Mucosa of rectum (tissue), 2 donors: ENCODE measurements at regions not wholly inside any gene's neighbourhood (a gene's known extent, or its start where the extent isn't known, plus 50 kb on each side); places are given as distances from the start of the nearest gene placed in this dataset.

Experiments used
- H3K27ac ChIP-seq, 2 donors: one replicate each; pipeline ENCODE4 v1.7.0; 2013; ENCODE audit warnings: inconsistent platforms in 2 of 2, low read depth in 2 of 2, low read length in 2 of 2
- H3K27me3 ChIP-seq, 2 donors: one replicate each; pipeline ENCODE4 v1.7.0; 2013; ENCODE audit warnings: low read length in 2 of 2; ENCODE audit not compliant: control insufficient read depth in 2 of 2, insufficient read depth in 2 of 2
- H3K36me3 ChIP-seq, 2 donors: one replicate each; pipeline ENCODE4 v1.7.0; 2013; ENCODE audit warnings: low read length in 2 of 2; ENCODE audit not compliant: control insufficient read depth in 2 of 2, insufficient read depth in 2 of 2
- H3K4me1 ChIP-seq, 2 donors: one replicate each; pipeline ENCODE4 v1.7.0; 2013; ENCODE audit warnings: low read length in 2 of 2, mild to moderate bottlenecking in 1 of 2; ENCODE audit not compliant: control insufficient read depth in 2 of 2, insufficient read depth in 2 of 2
- H3K4me3 ChIP-seq, 2 donors: one replicate each; pipeline ENCODE4 v1.7.0; 2013; ENCODE audit warnings: low read length in 2 of 2
- H3K9ac ChIP-seq, 2 donors: one replicate each; pipeline ENCODE4 v1.7.0; 2013; ENCODE audit warnings: low read length in 2 of 2, low read depth in 1 of 2, mild to moderate bottlenecking in 1 of 2
- H3K9me3 ChIP-seq, 2 donors: one replicate each; pipeline ENCODE4 v1.7.0; 2013; ENCODE audit warnings: low read length in 2 of 2; ENCODE audit not compliant: control insufficient read depth in 2 of 2
- donor health status: healthy.
- donor health status: Normal muscosa, but diverticular disease.

- no peak overlapping the region for H3K4me3 ChIP-seq
- no peaks in the 10 kb centered on the region for H3K9me3 ChIP-seq
- peak overlapping the region; percentile 83 to 87 for H3K27ac ChIP-seq
- H3K36me3 ChIP-seq = no peaks in the 10 kb centered on the region
- peaks cover 11 to 28% of the 10 kb centered on the region in 2 donors for H3K4me1 ChIP-seq
- no peaks in the 10 kb centered on the region for H3K27me3 ChIP-seq
- H3K9ac ChIP-seq = no peak overlapping the region
These were observed 690.5 kb downstream of the PLCL1 start for GRCh38 chr2:198494931-198495330.

GRCh38 chr2:198490748-198491147 is 686.4 kb downstream of the PLCL1 start:
- Histone ChIP-seq H3K27me3 (no peaks in the 10 kb centered on the region), H3K4me1 (peaks cover 11 to 26% of the 10 kb centered on the region in 2 donors), H3K9ac (no peak overlapping the region), H3K9me3 (no peaks in the 10 kb centered on the region), H3K27ac (peak overlapping the region; percentile 52 to 61), H3K36me3 (no peaks in the 10 kb centered on the region), H3K4me3 (peak overlapping the region; percentile 45 to 51)

GRCh38 chr2:198488964-198489363 is 684.6 kb downstream of the PLCL1 start:
- H3K36me3 ChIP-seq = no peaks in the 10 kb centered on the region
- H3K9me3 ChIP-seq = no peaks in the 10 kb centered on the region
- peaks cover 2 to 16% of the 10 kb centered on the region in 2 donors for H3K4me1 ChIP-seq
- no peak overlapping the region for H3K9ac ChIP-seq
- H3K27ac ChIP-seq = no peak overlapping the region
- no peaks in the 10 kb centered on the region for H3K27me3 ChIP-seq
- no peak overlapping the region for H3K4me3 ChIP-seq

- H3K4me1 ChIP-seq = peaks cover 0 to 3% of the 10 kb centered on the region in 2 donors
- no peaks in the 10 kb centered on the region for H3K9me3 ChIP-seq
- H3K27me3 ChIP-seq = no peaks in the 10 kb centered on the region
- H3K36me3 ChIP-seq = no peaks in the 10 kb centered on the region
- H3K4me3 ChIP-seq = no peak overlapping the region
- no peak overlapping the region for H3K9ac ChIP-seq
- no peak overlapping the region for H3K27ac ChIP-seq
These were observed 678.7 kb downstream of the PLCL1 start for GRCh38 chr2:198483051-198483450.

GRCh38 chr2:198479065-198479464 is 674.7 kb downstream of the PLCL1 start:
- Histone ChIP-seq H3K4me1 (peaks cover 0 to 2% of the 10 kb centered on the region in 2 donors), H3K9ac (no peak overlapping the region), H3K27me3 (no peaks in the 10 kb centered on the region), H3K9me3 (no peaks in the 10 kb centered on the region), H3K4me3 (no peak overlapping the region), H3K36me3 (no peaks in the 10 kb centered on the region), H3K27ac (no peak overlapping the region)

GRCh38 chr2:198478361-198478760 is 674.0 kb downstream of the PLCL1 start:
- H3K4me1 ChIP-seq = peaks cover 0 to 2% of the 10 kb centered on the region in 2 donors

GRCh38 chr2:198476007-198476406 is 671.6 kb downstream of the PLCL1 start:
- H3K4me1 ChIP-seq = peaks cover 0 to 2% of the 10 kb centered on the region in 2 donors
- H3K27ac ChIP-seq = no peak overlapping the region
- no peak overlapping the region for H3K9ac ChIP-seq

More at GRCh38 chr2:198478361-198478760, 674.0 kb downstream of the PLCL1 start:
- Histone ChIP-seq H3K9me3 (no peaks in the 10 kb centered on the region), H3K4me3 (no peak overlapping the region), H3K9ac (no peak overlapping the region), H3K27ac (no peak overlapping the region), H3K36me3 (no peaks in the 10 kb centered on the region), H3K27me3 (no peaks in the 10 kb centered on the region)

GRCh38 chr2:198471291-198471690 is 666.9 kb downstream of the PLCL1 start:
- Histone ChIP-seq H3K9me3 (no peaks in the 10 kb centered on the region), H3K27me3 (no peaks in the 10 kb centered on the region), H3K4me1 (peaks cover 0 to 2% of the 10 kb centered on the region in 2 donors), H3K36me3 (no peaks in the 10 kb centered on the region), H3K9ac (no peak overlapping the region), H3K27ac (no peak overlapping the region), H3K4me3 (no peak overlapping the region)

More at GRCh38 chr2:198476007-198476406, 671.6 kb downstream of the PLCL1 start:
- no peaks in the 10 kb centered on the region for H3K27me3 ChIP-seq
- H3K36me3 ChIP-seq = no peaks in the 10 kb centered on the region
- no peak overlapping the region for H3K4me3 ChIP-seq
- H3K9me3 ChIP-seq = no peaks in the 10 kb centered on the region

GRCh38 chr2:198468136-198468535 is 663.7 kb downstream of the PLCL1 start:
- Histone ChIP-seq H3K4me1 (no peaks in the 10 kb centered on the region), H3K27me3 (no peaks in the 10 kb centered on the region), H3K9ac (no peak overlapping the region), H3K27ac (no peak overlapping the region), H3K9me3 (no peaks in the 10 kb centered on the region), H3K4me3 (no peak overlapping the region), H3K36me3 (no peaks in the 10 kb centered on the region)

GRCh38 chr2:198465970-198466369 is 661.6 kb downstream of the PLCL1 start:
- H3K9me3 ChIP-seq = no peaks in the 10 kb centered on the region
- H3K36me3 ChIP-seq = no peaks in the 10 kb centered on the region
- no peaks in the 10 kb centered on the region for H3K27me3 ChIP-seq
- no peak overlapping the region for H3K27ac ChIP-seq
- H3K4me1 ChIP-seq = no peaks in the 10 kb centered on the region
- no peak overlapping the region for H3K9ac ChIP-seq
- H3K4me3 ChIP-seq = no peak overlapping the region

- H3K9ac ChIP-seq = no peak overlapping the region
- H3K36me3 ChIP-seq = no peaks in the 10 kb centered on the region
- no peak overlapping the region for H3K4me3 ChIP-seq
- H3K27me3 ChIP-seq = no peaks in the 10 kb centered on the region
- no peaks in the 10 kb centered on the region for H3K9me3 ChIP-seq
- H3K27ac ChIP-seq = no peak overlapping the region
- H3K4me1 ChIP-seq = no peaks in the 10 kb centered on the region
These were observed 652.0 kb downstream of the PLCL1 start for GRCh38 chr2:198456418-198456817.
